Activated T-cell treated with anti-CD3 and anti-CD28 coated beads, Interleukin-2, amount 50 U/mL, for 24 hours (primary cell): ENCODE measurements at regions not wholly inside any gene's neighbourhood (a gene's known extent, or its start where the extent isn't known, plus 50 kb on each side); places are given as distances from the start of the nearest gene placed in this dataset.

Experiments used
- DNase-seq: peaks from one replicate; pipeline ENCODE4 v3.0.0-alpha.2; 2020
- H3K27ac Mint-ChIP-seq: 2 replicates; pipeline ENCODE4 v1.8.0; 2020; ENCODE audit warnings: mild to moderate bottlenecking, mixed read lengths
- H3K27me3 Mint-ChIP-seq: 2 replicates; pipeline ENCODE4 v1.8.0; 2020; ENCODE audit warnings: mixed read lengths
- H3K36me3 Mint-ChIP-seq: 2 replicates; pipeline ENCODE4 v1.8.0; 2020; ENCODE audit warnings: low read depth, mixed read lengths
- H3K4me1 Mint-ChIP-seq: 2 replicates; pipeline ENCODE4 v1.8.0; 2020; ENCODE audit warnings: low read depth, mixed read lengths
- H3K4me3 Mint-ChIP-seq: 2 replicates; pipeline ENCODE4 v1.8.0; 2020; ENCODE audit warnings: mild to moderate bottlenecking, moderate library complexity, mixed read lengths
- H3K9me3 Mint-ChIP-seq: 2 replicates; pipeline ENCODE4 v1.8.0; 2020; ENCODE audit warnings: mixed read lengths

- Mint-ChIP-seq H3K4me1 (no peaks in the 10 kb centered on the region), H3K4me3 (no peak overlapping the region), H3K36me3 (no peaks in the 10 kb centered on the region), H3K27me3 (no peaks in the 10 kb centered on the region), H3K27ac (no peak overlapping the region), H3K9me3 (no peaks in the 10 kb centered on the region)
- DNase-seq, result no peak
These were observed 477.9 kb downstream of the PDCD6IP start for GRCh38 chr3:34276342-34276741.

GRCh38 chr3:34277110-34277509 lies 478.7 kb downstream of the PDCD6IP start:
- Mint-ChIP-seq H3K27ac (no peak overlapping the region), H3K4me3 (no peak overlapping the region), H3K36me3 (no peaks in the 10 kb centered on the region), H3K4me1 (no peaks in the 10 kb centered on the region), H3K27me3 (no peaks in the 10 kb centered on the region), H3K9me3 (no peaks in the 10 kb centered on the region)
- no peak for DNase-seq

GRCh38 chr3:34279901-34280300 lies 481.5 kb downstream of the PDCD6IP start:
- Mint-ChIP-seq H3K9me3 (no peaks in the 10 kb centered on the region), H3K27me3 (no peaks in the 10 kb centered on the region), H3K4me1 (no peaks in the 10 kb centered on the region), H3K27ac (no peak overlapping the region), H3K4me3 (no peak overlapping the region), H3K36me3 (no peaks in the 10 kb centered on the region)
- DNase-seq, result no peak

GRCh38 chr3:34283751-34284150 lies 485.3 kb downstream of the PDCD6IP start:
- Mint-ChIP-seq H3K36me3 (no peaks in the 10 kb centered on the region), H3K4me3 (no peak overlapping the region), H3K9me3 (peaks cover 2% of the 10 kb centered on the region), H3K4me1 (no peaks in the 10 kb centered on the region), H3K27me3 (no peaks in the 10 kb centered on the region), H3K27ac (no peak overlapping the region)
- DNase-seq, result no peak

- no peaks in the 10 kb centered on the region for H3K4me1 Mint-ChIP-seq
- DNase-seq, result no peak
- H3K4me3 Mint-ChIP-seq, result no peak overlapping the region
- no peaks in the 10 kb centered on the region for H3K27me3 Mint-ChIP-seq
- H3K9me3 Mint-ChIP-seq, result peaks cover 2% of the 10 kb centered on the region
- no peak overlapping the region for H3K27ac Mint-ChIP-seq
- no peaks in the 10 kb centered on the region for H3K36me3 Mint-ChIP-seq
These were observed 486.8 kb downstream of the PDCD6IP start for GRCh38 chr3:34284959-34285826.

GRCh38 chr3:34285827-34286188 lies 487.4 kb downstream of the PDCD6IP start:
- Mint-ChIP-seq H3K9me3 (peaks cover 2% of the 10 kb centered on the region), H3K27ac (no peak overlapping the region), H3K36me3 (no peaks in the 10 kb centered on the region), H3K4me3 (no peak overlapping the region), H3K4me1 (no peaks in the 10 kb centered on the region), H3K27me3 (no peaks in the 10 kb centered on the region)
- no peak for DNase-seq

GRCh38 chr3:34292605-34293300 lies 494.3 kb downstream of the PDCD6IP start:
- Mint-ChIP-seq H3K4me3 (no peak overlapping the region), H3K4me1 (no peaks in the 10 kb centered on the region), H3K9me3 (no peaks in the 10 kb centered on the region), H3K36me3 (no peaks in the 10 kb centered on the region), H3K27ac (no peak overlapping the region), H3K27me3 (no peaks in the 10 kb centered on the region)
- no peak for DNase-seq

GRCh38 chr3:34294240-34294639 lies 495.8 kb downstream of the PDCD6IP start:
- Mint-ChIP-seq H3K27me3 (no peaks in the 10 kb centered on the region), H3K4me1 (no peaks in the 10 kb centered on the region), H3K9me3 (no peaks in the 10 kb centered on the region), H3K4me3 (no peak overlapping the region), H3K36me3 (no peaks in the 10 kb centered on the region), H3K27ac (no peak overlapping the region)
- DNase-seq, result no peak

- Mint-ChIP-seq H3K27me3 (no peaks in the 10 kb centered on the region), H3K4me3 (no peak overlapping the region), H3K9me3 (no peaks in the 10 kb centered on the region), H3K27ac (no peak overlapping the region), H3K4me1 (no peaks in the 10 kb centered on the region), H3K36me3 (no peaks in the 10 kb centered on the region)
- no peak for DNase-seq
These were observed 498.4 kb downstream of the PDCD6IP start for GRCh38 chr3:34296796-34297195.

GRCh38 chr3:34298653-34299052 lies 500.2 kb downstream of the PDCD6IP start:
- DNase-seq, result no peak
- H3K9me3 Mint-ChIP-seq, result no peaks in the 10 kb centered on the region
- no peaks in the 10 kb centered on the region for H3K27me3 Mint-ChIP-seq
- no peaks in the 10 kb centered on the region for H3K36me3 Mint-ChIP-seq
- no peaks in the 10 kb centered on the region for H3K4me1 Mint-ChIP-seq
- no peak overlapping the region for H3K4me3 Mint-ChIP-seq
- no peak overlapping the region for H3K27ac Mint-ChIP-seq

- Mint-ChIP-seq H3K9me3 (peaks cover 2% of the 10 kb centered on the region), H3K36me3 (no peaks in the 10 kb centered on the region), H3K27me3 (no peaks in the 10 kb centered on the region), H3K4me1 (peaks cover 3% of the 10 kb centered on the region), H3K4me3 (no peak overlapping the region), H3K27ac (no peak overlapping the region)
- no peak for DNase-seq
These were observed 502.2 kb downstream of the PDCD6IP start for GRCh38 chr3:34300621-34301020.

- DNase-seq, result no peak
- Mint-ChIP-seq H3K36me3 (no peaks in the 10 kb centered on the region), H3K9me3 (peaks cover 2% of the 10 kb centered on the region), H3K4me1 (peaks cover 3% of the 10 kb centered on the region), H3K4me3 (no peak overlapping the region), H3K27me3 (no peaks in the 10 kb centered on the region), H3K27ac (no peak overlapping the region)
These were observed 502.9 kb downstream of the PDCD6IP start for GRCh38 chr3:34301313-34301712.

GRCh38 chr3:34305266-34305665 lies 506.8 kb downstream of the PDCD6IP start:
- DNase-seq, result no peak
- H3K4me3 Mint-ChIP-seq, result no peak overlapping the region
- peaks cover 4% of the 10 kb centered on the region for H3K27me3 Mint-ChIP-seq
- H3K4me1 Mint-ChIP-seq, result peaks cover 3% of the 10 kb centered on the region
- peaks cover 8% of the 10 kb centered on the region for H3K9me3 Mint-ChIP-seq
- no peaks in the 10 kb centered on the region for H3K36me3 Mint-ChIP-seq
- no peak overlapping the region for H3K27ac Mint-ChIP-seq

- Mint-ChIP-seq H3K4me3 (no peak overlapping the region), H3K36me3 (no peaks in the 10 kb centered on the region), H3K9me3 (peaks cover 10% of the 10 kb centered on the region), H3K27ac (no peak overlapping the region), H3K27me3 (no peaks in the 10 kb centered on the region), H3K4me1 (no peaks in the 10 kb centered on the region)
- DNase-seq, result no peak
These were observed 514.3 kb downstream of the PDCD6IP start for GRCh38 chr3:34312684-34313083.

- H3K27me3 Mint-ChIP-seq, result peaks cover 4% of the 10 kb centered on the region
- H3K4me1 Mint-ChIP-seq, result no peaks in the 10 kb centered on the region
- no peaks in the 10 kb centered on the region for H3K36me3 Mint-ChIP-seq
- DNase-seq, result no peak
- no peak overlapping the region for H3K4me3 Mint-ChIP-seq
- peaks cover 6% of the 10 kb centered on the region for H3K9me3 Mint-ChIP-seq
- H3K27ac Mint-ChIP-seq, result no peak overlapping the region
These were observed 521.5 kb downstream of the PDCD6IP start for GRCh38 chr3:34319881-34320280.
